ENCODE measurements at regions not wholly inside any gene's neighbourhood (a gene's known extent, or its start where the extent isn't known, plus 50 kb on each side); places are given as distances from the start of the nearest gene placed in this dataset.

DNA sequence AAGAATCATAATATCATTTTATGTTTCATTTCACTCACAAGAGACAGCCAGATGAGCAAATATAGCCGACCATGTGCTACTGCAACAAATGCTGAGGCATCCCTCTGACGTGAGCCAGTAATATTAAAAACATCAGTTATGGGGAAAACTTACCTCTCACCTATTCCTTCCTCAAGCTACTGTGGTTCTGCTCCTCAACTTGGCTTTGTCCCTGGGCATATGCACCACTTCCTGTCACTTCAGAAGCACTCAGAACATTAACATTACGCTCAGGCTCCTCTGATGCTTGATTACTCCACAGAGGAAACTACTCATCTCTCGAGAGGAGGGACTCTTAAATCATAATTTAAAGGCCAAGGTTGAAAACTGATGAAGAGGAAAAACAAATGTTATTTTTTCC lies 457.0 kb upstream of the ALCAM start:
- TF ChIP-seq CTCF (IDR thresholded peaks at IDR 0.05; ENCODE audit: borderline replicate concordance, extremely low read depth, low read length, poor library complexity, severe bottlenecking): no peak
- TF ChIP-seq EZH2 (IDR thresholded peaks at IDR 0.05; ENCODE audit: borderline replicate concordance, low read depth, low read length, severe bottlenecking): no peak
